Uterus (tissue), 3 donors: ENCODE measurements at regions not wholly inside any gene's neighbourhood (a gene's known extent, or its start where the extent isn't known, plus 50 kb on each side); places are given as distances from the start of the nearest gene placed in this dataset.
A peak's percentile ranks its signal among the peaks of the same experiment; 100 is the strongest.
"Not testable (repeated sequence)": the region's sequence is repeated elsewhere in the genome, so short reads cannot be mapped to it uniquely, and the experiment has no call there.

Experiments
- DNase-seq, 2 donors: peaks; one replicate each; pipeline ENCODE4 v3.0.0-alpha.2; 2019 to 2020
- H3K27ac ChIP-seq, 2 donors: fragments of 200-600 bp; sonication (generic); 1 replicate in 1 of 2; 2 replicates in 1 of 2; pipeline ENCODE4 v1.5.1; 2016 to 2018
- H3K27me3 ChIP-seq, 2 donors: fragments of 200-600 bp; sonication (generic); one replicate each; pipeline ENCODE4 v1.5.1; 2018 to 2019; ENCODE audit warnings: control low read depth in 1 of 2
- H3K36me3 ChIP-seq, 2 donors: fragments of 200-600 bp; sonication (generic); one replicate each; pipeline ENCODE4 v1.5.1; 2019; ENCODE audit warnings: control low read depth in 1 of 2
- H3K4me1 ChIP-seq, 2 donors: fragments of 200-600 bp; sonication (generic); one replicate each; pipeline ENCODE4 v1.5.1; 2018 to 2019; ENCODE audit warnings: control low read depth in 1 of 2
- H3K4me3 ChIP-seq, 2 donors: fragments of 200-600 bp; sonication (generic); 1 replicate in 1 of 2; 2 replicates in 1 of 2; pipeline ENCODE4 v1.5.1; 2018 to 2019; ENCODE audit warnings: mild to moderate bottlenecking in 1 of 2
- H3K9me3 ChIP-seq, 2 donors: fragments of 200-600 bp; sonication (generic); one replicate each; pipeline ENCODE4 v1.5.1; 2019; ENCODE audit warnings: control low read depth in 1 of 2
- CTCF ChIP-seq, 4 experiments: fragments of 200-600 bp in 2 of 4; fragments of 450-650 bp in 2 of 4; sonication (generic) in 2 of 4; IDR thresholded peaks; one replicate each; pipeline ENCODE4 v1.5.1; 2016 to 2019; ENCODE audit warnings: antibody characterized with exemption in 4 of 4, mild to moderate bottlenecking in 2 of 4, moderate library complexity in 1 of 4
- POLR2A ChIP-seq, 2 donors: fragments of 450-650 bp; IDR thresholded peaks; one replicate each; pipeline ENCODE4 v1.6.1; 2016; ENCODE audit warnings: antibody characterized with exemption in 2 of 2, mild to moderate bottlenecking in 1 of 2, moderate library complexity in 1 of 2
- intact Hi-C: fragments of 100-400 bp; cut with DNase I; formaldehyde crosslinking; loops from one replicate; pipeline ENCODE4 v1.15.1; 2023; ENCODE audit warnings: low total_unique reads
- donor health status: DM: yes; HTN: yes; CAD: no.

GRCh38 chr4:22607382-22607781 lies 85.4 kb upstream of the GBA3 start:
- no peak overlapping the region for H3K27ac ChIP-seq
- peak in 1 of 2 donors; percentile 15 for DNase-seq
- H3K4me1 ChIP-seq = no peaks in the 10 kb centered on the region
- H3K4me3 ChIP-seq = no peak overlapping the region
- no peaks in the 10 kb centered on the region for H3K9me3 ChIP-seq
- TF ChIP-seq CTCF (IDR thresholded peaks at IDR 0.05) = peak in 3 of 4 experiments; percentile 22 to 39 (median 22)
- no peak for TF ChIP-seq POLR2A (IDR thresholded peaks at IDR 0.05)
- no peaks in the 10 kb centered on the region for H3K36me3 ChIP-seq
- H3K27me3 ChIP-seq = no peaks in the 10 kb centered on the region
- intact Hi-C loops = no loop called here

GRCh38 chr4:22609951-22610525 lies 82.7 kb upstream of the GBA3 start:
- DNase-seq, H3K4me1 ChIP-seq, H3K9me3 ChIP-seq, H3K27ac ChIP-seq, H3K4me3 ChIP-seq, H3K27me3 ChIP-seq, intact Hi-C loops, H3K36me3 ChIP-seq: not testable (repeated sequence)

- no peak overlapping the region for H3K4me3 ChIP-seq
- intact Hi-C loops = no loop called here
- TF ChIP-seq POLR2A (IDR thresholded peaks at IDR 0.05) (no peak), CTCF (IDR thresholded peaks at IDR 0.05) (no peak)
- no peaks in the 10 kb centered on the region for H3K36me3 ChIP-seq
- H3K4me1 ChIP-seq = no peaks in the 10 kb centered on the region
- no peaks in the 10 kb centered on the region for H3K27me3 ChIP-seq
- no peak for DNase-seq
- no peaks in the 10 kb centered on the region for H3K9me3 ChIP-seq
- no peak overlapping the region for H3K27ac ChIP-seq
These were observed 78.6 kb upstream of the GBA3 start for GRCh38 chr4:22614114-22614513.

GRCh38 chr4:22616516-22616915 lies 76.2 kb upstream of the GBA3 start:
- intact Hi-C loops = no loop called here
- Histone ChIP-seq H3K27ac (no peak overlapping the region), H3K4me1 (no peaks in the 10 kb centered on the region), H3K27me3 (no peaks in the 10 kb centered on the region), H3K9me3 (no peaks in the 10 kb centered on the region), H3K36me3 (no peaks in the 10 kb centered on the region), H3K4me3 (no peak overlapping the region)
- TF ChIP-seq POLR2A (IDR thresholded peaks at IDR 0.05) (no peak), CTCF (IDR thresholded peaks at IDR 0.05) (no peak)
- DNase-seq = no peak

- H3K9me3 ChIP-seq, H3K27me3 ChIP-seq, DNase-seq, H3K4me3 ChIP-seq, intact Hi-C loops, H3K27ac ChIP-seq, H3K36me3 ChIP-seq, H3K4me1 ChIP-seq: not testable (repeated sequence)
These were observed 72.6 kb upstream of the GBA3 start for GRCh38 chr4:22620144-22620543.

GRCh38 chr4:22621970-22622369 lies 70.8 kb upstream of the GBA3 start:
- H3K27ac ChIP-seq, H3K4me1 ChIP-seq, DNase-seq, H3K4me3 ChIP-seq, intact Hi-C loops, H3K36me3 ChIP-seq, H3K9me3 ChIP-seq, H3K27me3 ChIP-seq: not testable (repeated sequence)

GRCh38 chr4:22624002-22624401 lies 68.7 kb upstream of the GBA3 start:
- DNase-seq, H3K4me3 ChIP-seq: not testable (repeated sequence)

More at GRCh38 chr4:22624002-22624401, 68.7 kb upstream of the GBA3 start:
- H3K9me3 ChIP-seq, H3K4me1 ChIP-seq, H3K27me3 ChIP-seq, H3K36me3 ChIP-seq, intact Hi-C loops, H3K27ac ChIP-seq: not testable (repeated sequence)
